ENCODE measurements at regions not wholly inside any gene's neighbourhood (a gene's known extent, or its start where the extent isn't known, plus 50 kb on each side); places are given as distances from the start of the nearest gene placed in this dataset.
A peak's percentile ranks its signal among the peaks of the same experiment; 100 is the strongest.
"Not testable (repeated sequence)": the region's sequence is repeated elsewhere in the genome, so short reads cannot be mapped to it uniquely, and the experiment has no call there.

DNA sequence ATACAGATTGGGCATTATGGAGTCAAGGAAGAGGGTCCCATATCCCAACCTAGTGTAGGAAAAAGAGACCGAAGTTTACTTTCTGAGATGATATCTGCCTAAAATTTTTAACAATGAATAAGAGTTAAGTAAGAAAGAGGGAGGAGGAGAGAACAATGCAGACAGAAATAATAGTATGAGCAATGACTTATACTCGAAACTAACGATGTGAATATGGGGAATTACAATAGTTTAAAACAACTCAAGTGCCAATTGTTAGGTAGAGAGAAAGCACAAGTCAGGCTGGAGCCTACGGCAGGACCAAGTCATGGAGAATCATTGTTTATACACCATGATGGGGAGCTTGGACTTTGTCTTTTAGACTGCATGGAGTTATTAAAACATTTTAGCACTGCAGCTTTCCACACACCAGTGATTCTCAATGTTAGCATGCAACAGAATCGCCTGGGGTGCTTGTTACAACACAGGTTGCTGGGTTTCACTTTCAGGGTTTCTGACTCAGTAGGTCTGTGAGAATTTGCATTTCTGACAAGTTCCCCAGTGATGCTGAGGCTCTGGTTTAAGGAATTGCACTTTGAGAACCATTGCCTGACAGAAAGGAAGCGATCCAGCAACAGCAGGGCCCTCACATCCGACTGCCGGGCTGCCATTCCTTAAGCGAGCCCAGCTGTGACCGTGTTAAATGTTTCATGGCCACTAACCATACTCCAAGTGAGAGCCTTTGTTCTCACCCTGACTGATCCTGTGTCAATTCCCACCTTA lies 511.2 kb downstream of the DCDC2C start:
- no peak overlapping the region for H3K4me3 ChIP-seq (ENCODE audit: low read length)
- DNase-seq (ENCODE audit: low read depth, low spot score) = no peak

DNA sequence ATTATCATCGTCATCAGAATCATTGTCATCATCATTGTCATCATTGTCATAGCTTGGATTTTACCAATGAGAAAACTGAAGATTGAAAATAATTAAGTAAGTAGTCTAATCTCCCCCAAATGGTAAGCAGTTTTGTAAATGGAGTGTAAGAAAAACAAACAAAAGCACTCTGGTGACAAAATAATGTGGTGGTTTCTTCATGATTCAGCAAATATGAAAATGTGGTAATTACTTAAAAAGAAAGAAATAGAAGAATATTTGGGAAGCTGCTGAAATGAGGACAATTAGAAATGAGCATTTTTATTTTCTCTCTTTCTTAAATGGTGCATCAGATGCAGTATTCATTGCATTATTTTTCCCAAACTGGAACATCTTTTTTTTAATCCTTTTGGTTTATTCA lies 514.4 kb downstream of the DCDC2C start:
- DNase-seq (ENCODE audit: low read depth, low spot score) = no peak
- H3K4me3 ChIP-seq (ENCODE audit: low read length) = no peak overlapping the region

DNA sequence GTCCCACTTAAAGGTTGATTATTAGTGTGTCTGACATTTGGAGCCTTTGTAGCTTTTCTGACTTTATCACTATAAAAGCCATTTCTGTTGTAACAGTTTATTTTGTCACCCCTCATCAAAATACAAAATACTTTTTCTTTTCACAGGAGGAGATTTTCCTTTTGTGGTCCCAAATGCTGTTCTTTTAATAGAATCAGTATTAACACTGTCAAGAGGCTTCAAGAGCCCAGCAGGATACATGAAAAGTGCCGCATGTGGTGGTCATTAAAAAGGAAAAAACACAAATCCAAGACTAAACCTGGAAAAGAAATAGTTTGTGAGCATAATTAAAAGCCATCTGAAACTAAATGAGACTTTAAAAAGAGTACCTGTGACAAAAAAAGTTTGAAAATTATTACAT lies 515.7 kb downstream of the DCDC2C start:
- no peak overlapping the region for H3K4me3 ChIP-seq (ENCODE audit: low read length)
- no peak for DNase-seq (ENCODE audit: low read depth, low spot score)

DNA sequence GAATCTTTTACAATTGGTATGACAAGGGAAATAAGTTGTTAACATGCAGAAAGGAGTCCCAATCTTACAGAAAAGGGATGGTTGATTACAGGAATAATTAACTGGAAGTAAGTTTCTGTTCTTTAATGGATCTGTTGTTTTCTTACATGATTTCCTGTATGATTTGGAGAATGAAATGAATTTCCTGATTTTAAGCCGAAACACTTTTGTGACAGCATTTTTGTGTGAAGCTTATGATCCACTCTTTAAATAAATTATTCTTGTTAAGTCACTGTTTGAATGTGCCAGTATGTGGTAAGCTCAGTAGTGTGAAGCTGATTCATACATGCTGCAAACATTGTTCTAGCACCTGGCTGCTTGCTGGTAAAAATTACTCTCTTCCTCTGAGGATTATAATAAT lies 516.2 kb downstream of the DCDC2C start:
- H3K4me3 ChIP-seq (ENCODE audit: low read length) = no peak overlapping the region
- no peak for DNase-seq (ENCODE audit: low read depth, low spot score)

DNA sequence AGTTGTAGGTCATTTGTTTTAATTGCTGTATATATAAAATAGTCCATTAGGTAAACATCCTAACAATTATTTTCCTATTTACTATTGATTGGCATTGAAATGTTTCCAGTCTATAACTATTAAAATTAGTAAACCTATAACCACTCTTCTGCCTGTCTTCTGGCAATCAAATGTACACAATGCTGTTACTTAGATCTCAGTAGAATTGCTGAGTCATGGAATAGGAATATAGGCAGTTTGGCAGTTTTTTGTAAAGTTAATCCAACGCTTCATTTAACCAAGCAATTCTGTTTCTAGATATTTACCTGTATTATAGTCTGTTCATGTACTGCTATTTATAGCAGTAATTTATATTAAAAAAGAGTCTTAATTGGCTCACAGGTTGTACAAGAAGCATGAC lies 518.1 kb downstream of the DCDC2C start:
- H3K4me3 ChIP-seq (ENCODE audit: low read length) = no peak overlapping the region
- DNase-seq (ENCODE audit: low read depth, low spot score) = no peak

DNA sequence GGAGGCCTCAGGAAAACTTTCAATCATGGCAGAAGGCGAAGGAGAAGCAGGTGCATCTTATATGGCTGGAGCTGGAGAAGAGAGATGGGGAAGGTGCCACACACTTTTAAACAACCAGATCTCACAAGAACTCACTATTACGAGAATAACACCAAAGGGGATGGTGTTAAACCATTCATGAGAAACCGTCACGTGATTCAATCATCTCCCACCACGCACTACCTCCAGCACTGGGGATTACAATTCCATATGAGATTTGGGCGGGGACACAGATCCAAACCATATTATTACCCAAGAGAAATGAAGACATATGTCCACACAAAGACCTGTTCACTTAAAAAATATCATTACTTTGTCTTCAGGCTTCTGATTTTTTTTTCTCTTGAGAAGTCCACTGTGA lies 518.5 kb downstream of the DCDC2C start:
- no peak for DNase-seq (ENCODE audit: low read depth, low spot score)

DNA sequence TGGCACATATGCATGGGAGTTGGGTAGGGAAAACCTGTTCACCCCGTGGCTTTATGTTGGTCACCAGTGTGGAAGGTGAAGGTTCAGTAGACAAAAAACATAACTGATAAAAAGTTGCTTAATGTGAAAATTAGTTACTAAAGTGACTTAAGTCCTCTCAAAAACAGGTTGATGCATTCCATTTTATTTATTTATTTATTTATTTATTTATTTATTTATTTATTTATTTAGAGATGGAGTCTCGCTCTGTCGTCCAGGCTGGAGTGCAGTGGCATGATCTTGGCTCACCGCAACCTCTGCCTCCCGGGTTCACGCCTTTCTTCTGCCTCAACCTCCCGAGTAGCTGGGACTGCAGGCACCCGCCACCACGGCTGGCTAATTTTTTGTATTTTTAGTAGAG lies 541.0 kb downstream of the DCDC2C start:
- not testable (repeated sequence) for H3K4me3 ChIP-seq (ENCODE audit: low read length); DNase-seq (ENCODE audit: low read depth, low spot score)

More for the DNA sequence above, 518.5 kb downstream of the DCDC2C start:
- no peak overlapping the region for H3K4me3 ChIP-seq (ENCODE audit: low read length)

DNA sequence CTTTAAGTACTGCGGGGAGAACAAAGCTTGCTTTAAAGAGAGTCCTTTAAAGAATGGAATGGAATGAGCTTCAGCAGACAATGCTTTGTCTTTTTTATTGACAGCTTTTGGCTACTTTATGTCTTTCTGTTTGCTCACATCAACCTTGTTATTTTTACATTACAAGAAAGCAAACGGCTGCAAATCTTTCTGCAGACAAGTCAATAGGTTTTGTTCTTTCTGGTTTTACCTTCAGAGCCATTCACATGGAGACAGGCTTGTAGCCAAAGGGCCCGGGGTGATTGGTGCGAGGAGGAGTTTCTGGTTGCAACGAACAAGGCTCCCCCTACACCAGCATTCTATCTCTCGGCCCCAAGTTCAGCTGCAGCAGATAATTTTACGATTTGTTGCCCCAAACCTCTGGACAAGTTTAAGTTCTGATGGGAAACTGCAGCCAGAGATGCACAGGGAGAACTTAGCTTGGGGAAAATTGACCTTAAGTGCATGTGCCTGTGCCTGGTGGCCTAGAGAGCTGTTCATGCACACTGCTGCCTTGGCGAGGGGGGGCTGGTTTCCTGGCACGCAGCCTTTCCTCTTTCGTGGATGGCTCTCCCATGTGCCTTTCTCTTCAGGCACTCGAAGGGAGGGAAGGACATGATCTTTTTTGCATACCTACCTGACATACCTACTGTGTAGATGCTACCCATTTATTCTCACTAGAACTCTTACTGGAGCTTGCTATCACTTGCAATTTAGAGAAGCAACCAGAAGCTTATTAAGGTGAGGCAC lies 543.2 kb downstream of the DCDC2C start:
- H3K4me3 ChIP-seq (ENCODE audit: low read length) = no peak overlapping the region
- DNase-seq (ENCODE audit: low read depth, low spot score) = no peak

DNA sequence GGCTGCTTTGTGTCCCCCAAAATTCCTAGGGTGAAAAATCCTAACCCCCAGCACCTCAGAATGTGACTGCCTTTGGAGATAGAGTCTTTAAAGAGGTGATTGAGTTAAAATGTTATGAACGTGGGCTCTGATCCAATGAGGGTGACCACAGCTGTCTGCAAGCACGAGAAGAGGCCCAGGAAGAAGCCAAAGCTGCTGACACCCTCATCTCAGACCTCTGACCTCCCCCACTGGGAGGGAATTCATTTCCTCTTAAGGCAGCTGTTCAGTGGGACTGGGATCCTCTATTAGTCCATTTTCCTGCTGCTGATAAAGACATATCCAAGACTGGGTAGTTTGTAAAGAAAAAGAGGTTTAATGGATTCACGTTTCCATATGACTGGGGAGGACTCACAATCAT lies 544.4 kb downstream of the DCDC2C start:
- DNase-seq (ENCODE audit: low read depth, low spot score) = no peak

DNA sequence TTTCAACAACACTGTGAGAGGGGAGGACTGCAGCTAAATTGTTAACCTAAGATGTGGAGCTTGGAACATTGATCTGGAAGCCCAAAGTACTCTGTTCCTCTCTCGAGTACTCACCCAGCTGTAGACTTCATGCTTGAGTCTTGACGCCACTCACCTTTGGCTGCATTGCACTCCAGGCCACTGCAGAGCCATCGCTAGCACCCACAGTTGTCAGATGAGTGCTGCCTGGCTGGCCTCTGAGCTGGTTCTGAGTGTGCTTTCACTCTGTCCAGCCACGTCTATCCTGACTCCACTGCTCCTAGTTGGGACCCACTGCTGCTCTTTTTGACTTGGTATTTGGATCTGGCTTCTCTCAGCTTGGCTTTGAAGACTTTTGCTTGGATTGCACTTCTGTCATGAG lies 552.1 kb downstream of the DCDC2C start:
- H3K4me3 ChIP-seq (ENCODE audit: low read length) = no peak overlapping the region
- DNase-seq (ENCODE audit: low read depth, low spot score) = no peak

More for the DNA sequence above, 544.4 kb downstream of the DCDC2C start:
- H3K4me3 ChIP-seq (ENCODE audit: low read length) = no peak overlapping the region

DNA sequence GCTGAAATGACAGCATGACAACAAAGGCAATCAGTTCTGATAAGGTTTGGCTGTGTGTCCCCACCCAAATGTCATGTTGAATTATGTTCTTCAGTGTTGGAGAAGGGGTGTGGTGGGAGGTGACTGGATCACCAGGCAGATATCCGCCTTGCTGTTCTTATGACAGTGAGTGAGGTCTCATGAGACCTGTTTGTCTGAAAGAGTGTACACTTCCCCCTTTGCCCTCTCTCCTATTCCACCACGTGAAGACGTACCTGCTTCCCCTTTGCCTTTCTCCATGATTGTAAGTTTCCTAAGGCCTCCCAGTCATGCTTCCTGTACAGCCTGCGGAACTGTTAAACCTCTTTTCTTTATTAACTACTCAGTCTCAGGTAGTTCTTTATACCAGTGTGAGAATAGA lies 553.0 kb downstream of the DCDC2C start:
- H3K4me3 ChIP-seq (ENCODE audit: low read length) = no peak overlapping the region
- DNase-seq (ENCODE audit: low read depth, low spot score) = no peak

DNA sequence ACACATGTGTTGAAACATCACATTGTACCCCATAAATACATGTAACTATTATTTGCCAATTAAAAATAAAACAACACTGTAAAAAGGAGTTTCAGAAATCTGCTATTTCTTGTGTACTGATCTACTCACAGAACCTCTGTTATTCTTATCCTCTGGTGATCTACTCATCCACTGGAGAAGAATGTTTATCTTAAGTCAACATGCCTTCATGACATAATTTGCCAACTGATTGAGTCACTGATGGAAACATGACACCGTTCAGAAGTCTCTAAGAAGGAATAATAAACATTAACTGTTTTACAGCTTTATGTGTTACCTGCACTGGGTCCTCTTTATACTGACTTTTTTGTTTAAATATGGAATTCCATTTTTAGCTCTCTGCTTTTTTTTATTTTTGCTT lies 555.2 kb downstream of the DCDC2C start:
- DNase-seq (ENCODE audit: low read depth, low spot score) = no peak
- no peak overlapping the region for H3K4me3 ChIP-seq (ENCODE audit: low read length)

DNA sequence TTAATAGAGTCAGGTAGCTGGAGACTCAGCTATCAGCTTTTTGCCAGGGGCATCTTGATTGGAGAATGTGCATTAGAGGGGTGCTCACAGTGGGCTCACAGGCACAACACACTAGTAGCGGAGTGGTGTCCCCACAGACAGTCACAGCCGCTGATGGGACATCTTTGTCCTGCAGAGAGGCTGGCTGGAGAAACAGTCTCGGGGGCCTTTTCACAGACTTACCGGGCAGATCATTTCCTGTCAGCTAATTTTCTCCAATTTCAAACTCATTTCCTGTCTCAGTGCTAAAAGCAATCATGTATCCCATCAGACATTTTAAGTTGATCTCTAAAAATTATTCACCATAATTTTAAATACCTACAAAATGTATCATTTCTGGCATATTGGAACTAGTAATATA lies 562.6 kb downstream of the DCDC2C start:
- no peak overlapping the region for H3K4me3 ChIP-seq (ENCODE audit: low read length)
- DNase-seq (ENCODE audit: low read depth, low spot score) = no peak

DNA sequence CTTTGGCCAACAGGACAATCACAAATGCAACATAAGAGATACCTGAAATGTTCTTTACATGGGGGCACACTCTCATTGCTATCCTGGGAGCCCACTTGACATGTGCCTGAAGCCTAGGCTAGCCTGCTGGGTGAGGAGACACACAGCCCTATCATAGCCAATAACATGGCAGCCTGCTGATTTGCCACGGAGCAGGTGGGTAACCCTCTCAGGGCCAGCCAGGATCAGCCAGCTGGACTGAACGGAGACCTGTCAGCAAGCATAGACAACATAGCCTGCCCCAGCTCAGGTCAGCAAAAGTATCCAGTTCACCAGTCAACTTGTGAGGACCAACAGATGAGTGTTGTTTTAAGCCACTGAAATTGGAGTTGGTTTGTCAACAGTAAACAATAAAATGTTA lies 566.5 kb downstream of the DCDC2C start:
- no peak for DNase-seq (ENCODE audit: low read depth, low spot score)
- no peak overlapping the region for H3K4me3 ChIP-seq (ENCODE audit: low read length)

DNA sequence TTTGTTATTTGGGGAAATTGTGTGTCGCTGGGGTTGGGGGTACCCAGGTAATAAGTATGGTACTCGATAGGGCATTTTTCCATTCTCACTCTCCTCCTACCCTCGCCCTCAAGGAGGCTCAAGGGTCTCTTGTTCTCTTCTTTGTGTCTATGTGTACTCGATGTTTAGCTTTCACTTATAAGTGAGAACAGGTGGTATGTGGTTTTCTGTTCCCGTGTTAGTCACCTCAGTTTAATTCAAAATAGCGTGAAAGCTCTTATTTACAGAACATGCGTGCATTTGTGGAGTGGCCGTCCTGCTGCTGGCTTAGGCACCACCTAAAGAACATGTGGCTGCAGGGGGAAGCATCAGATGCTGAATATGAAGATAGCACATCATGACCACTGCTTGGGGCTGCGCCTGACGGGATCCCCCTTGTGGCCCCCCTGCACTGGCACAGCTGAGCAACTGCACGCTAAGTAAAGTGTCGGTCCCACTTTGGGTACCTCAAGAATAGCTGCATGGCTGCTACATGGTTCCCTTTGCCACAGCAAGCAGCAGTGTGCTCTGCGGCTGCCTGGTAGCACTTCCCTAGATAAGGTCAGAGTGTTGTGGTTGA lies 569.0 kb downstream of the DCDC2C start:
- no peak for DNase-seq (ENCODE audit: low read depth, low spot score)
- H3K4me3 ChIP-seq (ENCODE audit: low read length) = no peak overlapping the region

DNA sequence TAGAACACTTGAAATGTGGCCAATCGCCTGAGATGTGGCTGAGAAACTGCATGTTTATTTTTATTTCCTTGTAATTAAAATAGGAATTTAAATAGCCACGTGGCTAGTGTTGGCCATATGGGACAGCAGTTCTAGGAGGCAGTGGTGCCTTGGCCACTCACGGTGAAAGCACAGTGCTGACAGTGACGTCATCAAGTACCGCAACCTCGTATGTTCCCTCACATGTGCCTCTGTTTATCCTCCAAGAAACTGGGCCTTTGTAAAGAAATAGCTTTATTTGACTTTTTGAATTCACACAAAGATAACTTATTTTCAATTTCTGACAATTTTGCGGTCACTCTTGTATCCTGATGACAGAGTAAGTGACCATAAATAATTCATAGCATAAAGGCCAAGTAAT lies 575.0 kb downstream of the DCDC2C start:
- no peak for DNase-seq (ENCODE audit: low read depth, low spot score)
- H3K4me3 ChIP-seq (ENCODE audit: low read length) = no peak overlapping the region

DNA sequence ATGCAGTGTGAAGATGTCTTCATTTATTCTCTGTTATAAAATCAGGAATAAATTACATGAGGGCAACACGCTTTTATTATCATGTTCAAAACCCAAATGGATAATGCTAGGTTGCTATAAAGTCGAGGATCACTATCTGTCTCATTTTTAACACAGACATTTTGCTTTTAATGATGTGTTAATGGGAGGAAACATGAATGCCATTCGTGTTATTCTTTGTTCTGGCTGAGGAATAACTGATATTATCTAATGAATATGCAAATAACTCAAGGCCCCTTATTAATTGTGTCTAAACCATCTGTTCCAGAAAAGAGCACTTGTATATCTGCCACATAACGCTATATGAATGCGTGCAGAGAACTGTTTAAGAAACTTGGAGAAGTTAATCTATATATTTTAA lies 576.1 kb downstream of the DCDC2C start:
- H3K4me3 ChIP-seq (ENCODE audit: low read length) = no peak overlapping the region
- no peak for DNase-seq (ENCODE audit: low read depth, low spot score)

DNA sequence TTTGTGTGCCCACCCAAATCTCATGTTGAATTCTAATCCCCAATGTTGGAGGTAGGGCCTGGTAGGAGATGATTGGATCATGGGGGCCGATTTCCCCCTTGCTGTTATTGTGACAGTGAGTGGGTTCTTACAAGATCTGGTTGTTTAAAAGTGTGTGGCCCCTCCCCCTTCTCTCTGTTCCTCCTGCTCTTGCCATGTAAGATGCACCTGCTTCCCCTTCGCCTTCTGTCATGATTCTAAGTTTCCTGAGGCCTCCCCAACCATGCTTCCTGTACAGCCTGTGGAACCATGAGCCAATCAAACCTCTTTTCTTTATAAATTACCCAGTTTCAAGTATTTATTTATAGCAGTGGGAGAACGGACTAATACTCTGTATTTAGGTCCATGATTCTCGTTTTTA lies 588.1 kb downstream of the DCDC2C start:
- H3K4me3 ChIP-seq (ENCODE audit: low read length) = no peak overlapping the region
- peak; percentile 59 for DNase-seq (ENCODE audit: low read depth, low spot score)

DNA sequence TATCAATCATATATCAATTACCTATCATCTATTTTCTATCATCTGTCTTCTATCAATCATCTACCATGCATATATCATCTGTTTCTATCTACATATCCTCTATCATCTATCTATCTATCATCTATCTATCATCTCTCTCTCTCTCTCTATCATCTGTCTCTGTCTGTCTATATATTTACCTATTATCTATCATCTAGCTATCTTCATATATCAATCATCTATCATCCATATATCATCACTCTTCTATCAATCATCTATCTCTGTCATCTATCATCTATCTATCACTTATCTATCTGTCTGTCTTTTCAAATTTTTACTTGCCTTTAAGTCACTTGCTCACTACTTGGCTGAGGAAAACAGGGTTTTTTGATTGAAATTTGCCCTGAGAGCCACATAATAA lies 592.3 kb downstream of the DCDC2C start:
- H3K4me3 ChIP-seq (ENCODE audit: low read length) = no peak overlapping the region
- DNase-seq (ENCODE audit: low read depth, low spot score) = no peak

DNA sequence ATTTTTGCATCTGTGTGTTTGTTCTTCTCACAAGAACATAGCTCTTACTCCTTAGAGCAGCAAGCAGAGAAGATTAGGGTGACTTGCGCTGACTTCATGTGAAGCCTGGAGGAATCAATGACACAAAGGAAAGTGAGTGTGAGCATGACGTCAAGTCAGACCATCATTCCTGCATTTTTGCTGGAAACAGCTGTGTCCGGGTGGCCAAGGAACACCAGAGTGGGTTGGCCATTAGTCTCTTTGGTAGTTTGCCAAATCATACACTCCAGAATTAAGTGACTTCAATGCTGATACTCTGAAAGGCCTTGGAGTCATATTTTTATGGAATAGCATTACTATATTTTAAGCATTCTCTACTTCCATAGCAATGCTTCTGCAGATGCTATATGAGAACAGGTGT lies 597.2 kb downstream of the DCDC2C start:
- DNase-seq (ENCODE audit: low read depth, low spot score) = no peak
- H3K4me3 ChIP-seq (ENCODE audit: low read length) = no peak overlapping the region

Data from Jurkat, Clone E6-1 (cell line).